H9 (cell line): ENCODE measurements at regions not wholly inside any gene's neighbourhood (a gene's known extent, or its start where the extent isn't known, plus 50 kb on each side); places are given as distances from the start of the nearest gene placed in this dataset.

Experiments used
- DNase-seq: peaks from one replicate; pipeline ENCODE4 v3.0.0-alpha.2; 2017
- H2AFZ ChIP-seq: one replicate; pipeline ENCODE4 v1.6.1; 2013; ENCODE audit warnings: mild to moderate bottlenecking, low read length, control low read depth, moderate library complexity
- H2AK5ac ChIP-seq: 2 replicates; pipeline ENCODE4 v1.6.1; 2013; ENCODE audit warnings: low read length, control low read depth, mixed read lengths; ENCODE audit not compliant: insufficient read length
- H2BK120ac ChIP-seq: one replicate; pipeline ENCODE4 v1.6.1; 2013; ENCODE audit warnings: low read depth, mild to moderate bottlenecking, low read length, control low read depth, inconsistent platforms; ENCODE audit not compliant: poor library complexity, severe bottlenecking
- H2BK12ac ChIP-seq: 2 replicates; pipeline ENCODE4 v1.6.1; 2013; ENCODE audit warnings: low read length, control low read depth, mixed read lengths, low read depth; ENCODE audit not compliant: insufficient read length
- H2BK15ac ChIP-seq: 2 replicates; pipeline ENCODE4 v1.6.1; 2013; ENCODE audit warnings: low read depth, low read length, control low read depth
- H2BK20ac ChIP-seq: one replicate; pipeline ENCODE4 v1.6.1; 2013; ENCODE audit warnings: low read depth, mild to moderate bottlenecking, low read length, control low read depth, inconsistent platforms; ENCODE audit not compliant: poor library complexity, severe bottlenecking
- H2BK5ac ChIP-seq: 2 replicates; pipeline ENCODE4 v1.6.1; 2013; ENCODE audit warnings: low read length, control low read depth, mixed read lengths; ENCODE audit not compliant: insufficient read length
- H3K14ac ChIP-seq: 2 replicates; pipeline ENCODE4 v1.6.1; 2013; ENCODE audit warnings: low read length, control low read depth; ENCODE audit not compliant: insufficient read depth
- H3K18ac ChIP-seq: 2 replicates; pipeline ENCODE4 v1.6.1; 2013; ENCODE audit warnings: low read depth, mild to moderate bottlenecking, mixed read lengths, low read length, control low read depth; ENCODE audit not compliant: insufficient read length
- H3K23ac ChIP-seq: 2 replicates; pipeline ENCODE4 v1.6.1; 2013; ENCODE audit warnings: low read length, control low read depth, mixed read lengths, low read depth; ENCODE audit not compliant: insufficient read length
- H3K23me2 ChIP-seq: 2 replicates; pipeline ENCODE4 v1.6.1; 2013; ENCODE audit warnings: low read depth, mild to moderate bottlenecking, mixed read lengths, low read length, control low read depth; ENCODE audit not compliant: insufficient read length, poor library complexity, severe bottlenecking
- H3K27ac ChIP-seq: 2 replicates; pipeline ENCODE4 v1.5.1; 2013; ENCODE audit warnings: low read length, control low read depth, mixed read lengths, low read depth; ENCODE audit not compliant: insufficient read length
- H3K27me3 ChIP-seq: 2 replicates; pipeline ENCODE4 v1.6.1; 2013; ENCODE audit warnings: low read length, control low read depth, inconsistent platforms; ENCODE audit not compliant: insufficient read depth
- H3K4ac ChIP-seq: 2 replicates; pipeline ENCODE4 v1.6.1; 2013; ENCODE audit warnings: low read depth, mild to moderate bottlenecking, control low read depth, inconsistent platforms, low read length, moderate library complexity
- H3K4me1 ChIP-seq: 2 replicates; pipeline ENCODE4 v1.6.1; 2013; ENCODE audit warnings: low read length, control low read depth, inconsistent platforms; ENCODE audit not compliant: insufficient read depth
- H3K4me2 ChIP-seq: 2 replicates; pipeline ENCODE4 v1.6.1; 2013; ENCODE audit warnings: low read length, control low read depth, mixed read lengths; ENCODE audit not compliant: insufficient read length, insufficient read depth
- H3K56ac ChIP-seq: 2 replicates; pipeline ENCODE4 v1.6.1; 2013; ENCODE audit warnings: low read depth, mild to moderate bottlenecking, mixed read lengths, low read length, control low read depth; ENCODE audit not compliant: insufficient read length
- H3K79me1 ChIP-seq: 2 replicates; pipeline ENCODE4 v1.6.1; 2013; ENCODE audit warnings: low read depth, mild to moderate bottlenecking, moderate library complexity, low read length, control low read depth, inconsistent platforms; ENCODE audit not compliant: insufficient read depth, poor library complexity, severe bottlenecking
- H3K79me2 ChIP-seq: 2 replicates; pipeline ENCODE4 v1.6.1; 2013; ENCODE audit warnings: low read length, control low read depth, inconsistent platforms; ENCODE audit not compliant: insufficient read depth
- H3K9ac ChIP-seq: 2 replicates; pipeline ENCODE4 v1.6.1; 2013; ENCODE audit warnings: low read length, control low read depth, mixed read lengths; ENCODE audit not compliant: insufficient read length; ENCODE audit errors: extremely low read depth
- H3K9me3 ChIP-seq: one replicate; pipeline ENCODE4 v1.6.1; 2013; ENCODE audit warnings: low read depth, low read length, inconsistent platforms; ENCODE audit not compliant: control insufficient read depth
- H3T11ph ChIP-seq: one replicate; pipeline ENCODE4 v1.6.1; 2013; ENCODE audit warnings: mild to moderate bottlenecking, low read length, control low read depth, inconsistent platforms
- H4K20me1 ChIP-seq: one replicate; pipeline ENCODE4 v1.6.1; 2013; ENCODE audit not compliant: control insufficient read depth, insufficient read length, insufficient read depth
- H4K5ac ChIP-seq: 2 replicates; pipeline ENCODE4 v1.6.1; 2013; ENCODE audit warnings: low read depth, mild to moderate bottlenecking, mixed read lengths, low read length, control low read depth; ENCODE audit not compliant: insufficient read length
- H4K8ac ChIP-seq: replicated peaks from 2 replicates; pipeline ENCODE4 v1.6.1; 2013; ENCODE audit warnings: low read length, control low read depth, mixed read lengths, low read depth; ENCODE audit not compliant: insufficient read length
- H4K91ac ChIP-seq: 2 replicates; pipeline ENCODE4 v1.6.1; 2013; ENCODE audit warnings: low read depth, mild to moderate bottlenecking, moderate library complexity, mixed read lengths, low read length, control low read depth; ENCODE audit not compliant: insufficient read length
- H3K27ac Mint-ChIP-seq, 3 experiments: 2 replicates in 2 of 3; 3 replicates in 1 of 3; pipeline ENCODE4 v1.8.0; 2020 to 2021; ENCODE audit warnings: mixed read lengths in 3 of 3, mild to moderate bottlenecking in 1 of 3, moderate library complexity in 1 of 3
- H3K27me3 Mint-ChIP-seq: 2 replicates; pipeline ENCODE4 v1.8.0; 2021; ENCODE audit warnings: low read depth, mild to moderate bottlenecking, moderate library complexity, mixed read lengths
- H3K36me3 Mint-ChIP-seq, 3 experiments: 2 replicates in 2 of 3; 3 replicates in 1 of 3; pipeline ENCODE4 v1.8.0; 2020 to 2021; ENCODE audit warnings: low read depth in 3 of 3, mixed read lengths in 3 of 3; ENCODE audit not compliant: insufficient read depth in 1 of 3
- H3K4me1 Mint-ChIP-seq, 2 experiments: 2 replicates each; pipeline ENCODE4 v1.8.0; 2020; ENCODE audit warnings: mixed read lengths in 2 of 2
- H3K4me3 Mint-ChIP-seq, 2 experiments: 2 replicates in 1 of 2; 3 replicates in 1 of 2; pipeline ENCODE4 v1.8.0; 2020 to 2021; ENCODE audit warnings: mild to moderate bottlenecking in 2 of 2, mixed read lengths in 2 of 2, moderate library complexity in 1 of 2
- H3K9me3 Mint-ChIP-seq, 2 experiments: 2 replicates in 1 of 2; 3 replicates in 1 of 2; pipeline ENCODE4 v1.8.0; 2020; ENCODE audit warnings: mild to moderate bottlenecking in 2 of 2, mixed read lengths in 2 of 2, moderate library complexity in 1 of 2
- CTCF ChIP-seq: fragments of 200-600 bp; sonication (generic); conservative IDR thresholded peaks from 3 replicates; pipeline ENCODE4 v1.8.0; 2021; ENCODE audit warnings: antibody characterized with exemption, mild to moderate bottlenecking
- WGBS: extraction: QIAGEN DNeasy Blood & Tissue Kit; methylation state at CpG from one replicate; pipeline ENCODE4 v1.1.7; 2013; ENCODE audit warnings: missing lambda C conversion rate, low lambda C conversion rate, mixed read lengths; ENCODE audit not compliant: insufficient read length; ENCODE audit errors: extremely low coverage; 5-methylcytosine and 5-hydroxymethylcytosine counted together

- Histone ChIP-seq H3K56ac (no peak overlapping the region), H4K5ac (no peak overlapping the region), H3K27ac (no peak overlapping the region), H3K23ac (no peak overlapping the region), H3K79me2 (no peaks in the 10 kb centered on the region), H2BK15ac (no peak overlapping the region), H3K9ac (no peak overlapping the region), H2BK5ac (no peak overlapping the region), H2AFZ (no peak overlapping the region), H4K8ac (no peak overlapping the region), H3K23me2 (no peaks in the 10 kb centered on the region), H3K18ac (no peak overlapping the region), H3K9me3 (peaks cover 14% of the 10 kb centered on the region), H4K20me1 (no peaks in the 10 kb centered on the region), H2BK120ac (no peak overlapping the region), H3K14ac (no peak overlapping the region), H3K27me3 (no peaks in the 10 kb centered on the region), H2AK5ac (no peak overlapping the region), H4K91ac (no peak overlapping the region), H3K79me1 (no peaks in the 10 kb centered on the region), H2BK20ac (no peak overlapping the region), H3K4me2 (no peak overlapping the region), H2BK12ac (no peak overlapping the region), H3K4me1 (no peaks in the 10 kb centered on the region), H3K4ac (no peak overlapping the region), H3T11ph (no peak overlapping the region)
- H3K9me3 Mint-ChIP-seq, result peaks cover 18 to 31% of the 10 kb centered on the region in 2 experiments
- no peak for DNase-seq
- H3K27me3 Mint-ChIP-seq, result peaks cover 12% of the 10 kb centered on the region
- WGBS, result no CpG with 5 or more reads among the region's 9 CpGs
- TF ChIP-seq CTCF, result no peak
- no peak overlapping the region for H3K4me3 Mint-ChIP-seq
- H3K27ac Mint-ChIP-seq, result no peak overlapping the region
- H3K36me3 Mint-ChIP-seq, result peaks cover 2 to 18% (median 9%) of the 10 kb centered on the region in 3 experiments; a peak in 5 of 7 replicates
- H3K4me1 Mint-ChIP-seq, result peaks cover 0 to 9% of the 10 kb centered on the region in 2 experiments; a peak in 3 of 4 replicates
Observed at GRCh38 chr2:240360645-240361475, 74.6 kb upstream of the GPC1 start.
